ENCODE measurements at regions not wholly inside any gene's neighbourhood (a gene's known extent, or its start where the extent isn't known, plus 50 kb on each side); places are given as distances from the start of the nearest gene placed in this dataset.

DNA sequence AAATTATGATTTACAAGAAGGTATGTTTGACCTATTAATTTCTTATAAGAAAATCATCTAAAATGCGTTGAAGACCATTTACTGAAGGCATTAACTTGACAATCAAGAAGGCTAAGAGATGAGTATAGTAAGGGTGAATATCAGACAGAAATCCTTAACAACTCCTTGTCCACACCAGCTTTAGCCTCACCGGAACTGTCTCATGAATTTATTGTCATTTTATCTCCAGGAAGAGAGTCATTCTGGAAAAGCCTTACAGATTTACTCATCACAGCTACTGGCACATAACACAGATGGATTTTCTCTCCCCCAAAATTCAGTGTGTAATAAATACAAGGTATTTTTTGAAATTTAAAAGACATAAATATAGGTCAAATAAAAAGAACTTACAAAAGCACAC lies 129.4 kb upstream of the LSM8 start:
- no peaks in the 10 kb centered on the region for H3K27me3 ChIP-seq
- no peaks in the 10 kb centered on the region for H3K4me1 ChIP-seq

DNA sequence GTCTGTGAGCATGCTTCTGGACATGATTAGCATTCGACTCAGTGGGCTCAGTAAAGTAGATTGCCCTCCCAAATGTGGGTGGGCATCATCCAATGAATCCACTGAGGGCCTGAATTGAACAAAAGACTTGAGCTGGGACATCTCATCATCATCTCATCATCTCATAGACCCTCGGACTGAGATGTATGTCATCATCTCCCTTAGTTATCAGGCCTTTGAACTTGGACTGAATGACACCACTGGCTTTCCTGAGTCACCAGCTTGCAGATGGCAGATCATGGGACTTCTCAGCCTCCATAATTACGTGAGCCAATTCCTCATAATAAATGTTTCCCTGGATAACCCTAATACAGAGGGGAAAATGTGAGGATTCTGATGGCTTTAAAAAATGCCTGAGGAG lies 128.3 kb upstream of the LSM8 start:
- Histone ChIP-seq H3K9ac (no peak overlapping the region), H3K4me1 (no peaks in the 10 kb centered on the region), H3K4me3 (no peak overlapping the region), H4K20me1 (no peaks in the 10 kb centered on the region), H3K27ac (no peak overlapping the region), H3K36me3 (no peaks in the 10 kb centered on the region), H3K4me2 (no peak overlapping the region), H3K27me3 (no peaks in the 10 kb centered on the region), H3K9me3 (replicated peaks in 1 of 11) (no peaks in the 10 kb centered on the region)
- no peak for TF ChIP-seq Cebpa-rat (IDR thresholded peaks at IDR 0.05)

More for the DNA sequence above, 129.4 kb upstream of the LSM8 start:
- Histone ChIP-seq H3K36me3 (no peaks in the 10 kb centered on the region), H3K4me2 (no peak overlapping the region), H3K9ac (no peak overlapping the region), H3K27ac (no peak overlapping the region), H4K20me1 (no peaks in the 10 kb centered on the region), H3K4me3 (no peak overlapping the region), H3K9me3 (replicated peaks in 1 of 11) (no peaks in the 10 kb centered on the region)
- TF ChIP-seq Cebpa-rat (IDR thresholded peaks at IDR 0.05) = no peak

DNA sequence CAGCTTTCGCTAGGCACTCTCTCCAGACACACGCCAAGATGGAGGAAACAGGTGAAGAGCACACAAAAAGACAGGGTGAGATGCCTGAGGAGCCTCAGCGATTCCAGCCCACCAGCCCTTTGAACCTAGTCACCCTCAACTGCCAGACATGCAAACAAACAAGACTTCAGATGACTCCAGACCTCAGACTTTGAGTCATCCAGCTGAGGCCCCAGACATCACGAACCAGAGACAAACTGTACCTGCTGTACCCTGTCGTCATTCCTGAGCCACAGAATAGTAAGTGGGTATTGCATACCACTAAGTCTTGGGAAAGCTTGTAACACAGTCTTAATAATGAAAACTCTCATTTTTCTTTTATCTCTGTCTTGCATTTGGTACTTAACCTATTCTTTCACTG lies 126.6 kb upstream of the LSM8 start:
- H3K27ac ChIP-seq = no peak overlapping the region
- TF ChIP-seq Cebpa-rat (IDR thresholded peaks at IDR 0.05) = no peak
- no peaks in the 10 kb centered on the region for H3K27me3 ChIP-seq
- H3K36me3 ChIP-seq = no peaks in the 10 kb centered on the region
- H3K4me2 ChIP-seq = no peak overlapping the region
- H3K9me3 ChIP-seq (replicated peaks in 1 of 11) = no peaks in the 10 kb centered on the region
- no peak overlapping the region for H3K4me3 ChIP-seq
- no peak overlapping the region for H3K9ac ChIP-seq
- H3K4me1 ChIP-seq = no peaks in the 10 kb centered on the region
- no peaks in the 10 kb centered on the region for H4K20me1 ChIP-seq

DNA sequence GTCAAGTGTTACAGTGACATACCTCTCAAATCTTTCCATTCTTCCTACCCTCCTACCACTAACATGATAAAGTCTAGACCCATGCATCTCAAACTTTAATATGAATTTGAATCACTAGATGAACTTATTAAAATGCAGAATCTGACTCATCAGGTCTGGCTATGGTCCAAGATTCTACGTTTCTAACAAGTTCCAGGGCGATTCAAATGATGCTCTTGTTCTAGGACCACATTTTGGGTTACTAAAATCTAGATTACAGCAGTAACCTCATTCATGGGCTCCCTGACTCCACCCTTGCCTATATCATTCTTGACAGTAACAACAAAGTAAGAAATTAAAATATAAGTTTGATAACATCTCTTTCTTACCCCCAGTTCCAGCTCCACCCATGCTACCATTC lies 124.8 kb upstream of the LSM8 start:
- H3K27me3 ChIP-seq = no peaks in the 10 kb centered on the region
- no peak for TF ChIP-seq Cebpa-rat (IDR thresholded peaks at IDR 0.05)
- H3K9me3 ChIP-seq (replicated peaks in 1 of 11) = no peaks in the 10 kb centered on the region

DNA sequence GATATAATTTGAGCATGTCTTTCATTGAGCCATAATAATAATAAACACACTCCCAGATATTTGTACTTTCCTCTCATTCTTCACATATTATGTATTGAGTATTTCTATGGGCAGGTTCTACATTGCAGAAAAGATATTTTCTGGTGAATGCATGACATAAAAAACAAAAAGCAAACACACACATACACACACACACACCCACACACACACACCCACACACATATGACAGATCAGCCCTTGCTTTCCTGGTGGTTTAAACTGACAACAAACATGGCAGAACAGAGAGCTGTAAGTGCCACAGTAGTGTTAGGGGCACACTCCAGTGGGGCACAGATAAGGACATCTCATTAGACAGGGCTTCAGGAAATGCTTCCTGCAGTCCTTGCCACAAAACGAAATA lies 123.3 kb upstream of the LSM8 start:
- no peak for TF ChIP-seq Cebpa-rat (IDR thresholded peaks at IDR 0.05)
- Histone ChIP-seq H3K9ac (no peak overlapping the region), H3K27ac (no peak overlapping the region), H3K36me3 (no peaks in the 10 kb centered on the region), H3K9me3 (replicated peaks in 1 of 11) (no peaks in the 10 kb centered on the region), H4K20me1 (no peaks in the 10 kb centered on the region), H3K4me2 (no peak overlapping the region), H3K4me1 (no peaks in the 10 kb centered on the region), H3K27me3 (no peaks in the 10 kb centered on the region), H3K4me3 (no peak overlapping the region)

More for the DNA sequence above, 124.8 kb upstream of the LSM8 start:
- Histone ChIP-seq H3K27ac (no peak overlapping the region), H3K4me3 (no peak overlapping the region), H3K9ac (no peak overlapping the region), H4K20me1 (no peaks in the 10 kb centered on the region), H3K36me3 (no peaks in the 10 kb centered on the region), H3K4me1 (no peaks in the 10 kb centered on the region), H3K4me2 (no peak overlapping the region)

DNA sequence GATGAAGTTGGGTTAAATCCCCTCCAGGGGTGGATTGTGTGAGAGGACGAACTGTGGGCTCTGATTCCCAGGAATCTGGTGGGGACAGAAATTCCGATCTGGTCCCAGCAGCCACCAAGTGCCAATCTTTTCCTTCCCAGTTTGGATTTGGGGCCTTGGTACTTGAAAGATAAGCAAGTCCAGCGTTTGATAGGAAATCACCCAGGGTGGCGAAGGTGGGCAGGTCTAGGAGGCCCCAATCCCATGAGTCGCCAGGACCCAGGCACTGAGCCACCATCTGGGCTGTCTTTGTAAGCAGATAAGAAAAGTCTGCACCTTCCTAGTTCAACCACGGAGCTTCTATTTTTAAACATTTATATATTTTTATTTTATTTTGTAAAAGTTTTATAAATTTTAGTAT lies 122.6 kb upstream of the LSM8 start:
- H3K27me3 ChIP-seq = no peaks in the 10 kb centered on the region
- H3K4me2 ChIP-seq = no peak overlapping the region
- no peaks in the 10 kb centered on the region for H3K9me3 ChIP-seq (replicated peaks in 1 of 11)
- H4K20me1 ChIP-seq = no peaks in the 10 kb centered on the region
- no peaks in the 10 kb centered on the region for H3K36me3 ChIP-seq
- no peak overlapping the region for H3K27ac ChIP-seq
- no peak overlapping the region for H3K9ac ChIP-seq
- TF ChIP-seq Cebpa-rat (IDR thresholded peaks at IDR 0.05) = no peak
- no peaks in the 10 kb centered on the region for H3K4me1 ChIP-seq
- no peak overlapping the region for H3K4me3 ChIP-seq

DNA sequence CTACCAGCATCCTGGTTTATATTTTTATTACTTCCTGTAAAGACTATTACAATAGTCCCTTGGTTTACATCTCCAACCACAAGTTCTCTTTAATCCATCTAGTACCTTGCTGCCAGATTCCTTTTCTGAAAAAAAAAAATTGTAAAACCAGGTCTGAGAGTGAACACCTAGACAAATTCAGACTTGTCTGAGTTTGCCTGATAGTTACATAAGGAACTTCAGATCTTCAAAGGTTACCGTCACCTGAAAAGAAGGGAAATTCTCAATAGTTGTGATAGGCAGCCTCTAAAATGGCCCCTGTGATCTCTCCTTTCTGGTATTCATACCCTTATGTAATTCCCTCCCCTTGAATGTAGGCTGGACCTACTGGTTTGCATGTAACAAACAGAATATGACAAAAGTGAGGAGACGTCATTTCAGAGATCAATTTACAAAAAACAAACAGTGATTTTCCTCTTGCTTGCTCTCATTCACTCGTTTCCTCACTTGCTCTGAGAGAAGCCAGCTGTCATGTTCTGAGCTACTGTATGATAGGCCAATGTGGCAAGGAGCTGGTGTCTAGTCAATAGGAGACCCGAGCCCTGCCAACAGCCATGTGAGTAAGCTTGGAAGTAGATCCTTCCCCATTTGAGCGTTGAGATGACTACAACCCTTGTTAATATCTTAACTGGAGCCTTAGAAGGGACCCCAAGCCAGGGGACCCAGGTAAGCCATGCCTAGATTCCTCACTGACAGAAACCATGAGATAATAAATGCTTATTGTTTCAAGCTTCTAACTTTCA lies 110.9 kb upstream of the LSM8 start:
- Histone ChIP-seq H3K4me3 (no peak overlapping the region), H3K4me1 (no peaks in the 10 kb centered on the region), H3K36me3 (no peaks in the 10 kb centered on the region), H3K9ac (no peak overlapping the region), H3K27me3 (no peaks in the 10 kb centered on the region), H3K9me3 (replicated peaks in 1 of 11) (no peaks in the 10 kb centered on the region), H3K27ac (no peak overlapping the region), H4K20me1 (no peaks in the 10 kb centered on the region), H3K4me2 (no peak overlapping the region)
- no peak for TF ChIP-seq Cebpa-rat (IDR thresholded peaks at IDR 0.05)

DNA sequence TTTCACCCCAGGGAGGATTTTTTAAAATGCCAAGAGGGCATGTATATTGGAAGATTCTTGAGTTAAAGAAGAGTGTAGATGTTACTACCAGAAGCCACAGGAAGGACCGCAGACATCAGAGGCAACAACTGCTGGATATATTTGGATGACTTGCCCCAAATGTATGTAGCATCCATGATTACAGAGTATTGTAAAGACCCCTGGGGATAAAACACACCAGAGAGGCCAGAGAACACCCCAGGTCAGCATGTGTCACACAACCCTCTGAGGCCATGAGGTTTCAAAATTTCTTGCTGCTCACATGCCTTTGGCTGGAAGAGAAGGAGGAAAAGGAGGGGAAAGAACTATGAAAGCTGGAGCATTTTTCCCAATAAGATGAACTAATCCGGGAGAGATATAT lies 108.0 kb upstream of the LSM8 start:
- H4K20me1 ChIP-seq = no peaks in the 10 kb centered on the region
- peaks cover 0 to 4% (median 0%) of the 10 kb centered on the region in 11 experiments; a peak in 4 of 22 replicates for H3K9me3 ChIP-seq (replicated peaks in 1 of 11)
- H3K36me3 ChIP-seq = no peaks in the 10 kb centered on the region
- no peaks in the 10 kb centered on the region for H3K27me3 ChIP-seq
- H3K9ac ChIP-seq = no peak overlapping the region
- no peak overlapping the region for H3K4me3 ChIP-seq
- no peak overlapping the region for H3K4me2 ChIP-seq
- H3K4me1 ChIP-seq = peaks cover 0 to 5% (median 0%) of the 10 kb centered on the region in 10 experiments; a peak in 2 of 20 replicates
- no peak overlapping the region for H3K27ac ChIP-seq
- no peak for TF ChIP-seq Cebpa-rat (IDR thresholded peaks at IDR 0.05)

DNA sequence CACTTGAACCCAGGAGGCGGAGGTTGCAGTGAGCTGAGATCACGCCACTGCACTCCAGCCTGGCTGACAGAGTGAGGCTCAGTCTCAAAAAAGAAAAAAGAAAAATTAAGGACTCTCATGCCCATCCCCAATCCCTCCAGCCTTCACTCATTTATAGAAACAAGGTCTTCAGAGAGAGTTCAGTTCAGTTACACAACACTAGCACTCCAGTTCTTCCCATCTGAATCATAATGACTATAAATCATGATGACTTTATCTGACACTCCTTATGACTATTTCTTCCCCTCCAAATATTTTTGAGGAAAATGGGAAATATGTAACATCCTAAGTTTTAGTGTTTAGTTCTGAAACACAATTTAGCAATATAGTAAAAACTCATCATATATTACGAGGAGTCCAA lies 107.4 kb upstream of the LSM8 start:
- Histone ChIP-seq H3K9ac (no peak overlapping the region), H3K4me1 (peaks cover 0 to 8% (median 0%) of the 10 kb centered on the region in 10 experiments; a peak in 2 of 20 replicates), H3K27ac (no peak overlapping the region), H4K20me1 (no peaks in the 10 kb centered on the region), H3K9me3 (replicated peaks in 1 of 11) (peaks cover 0 to 10% (median 0%) of the 10 kb centered on the region in 11 experiments; a peak in 4 of 22 replicates), H3K27me3 (no peaks in the 10 kb centered on the region), H3K4me2 (no peak overlapping the region), H3K36me3 (no peaks in the 10 kb centered on the region), H3K4me3 (no peak overlapping the region)
- no peak for TF ChIP-seq Cebpa-rat (IDR thresholded peaks at IDR 0.05)

DNA sequence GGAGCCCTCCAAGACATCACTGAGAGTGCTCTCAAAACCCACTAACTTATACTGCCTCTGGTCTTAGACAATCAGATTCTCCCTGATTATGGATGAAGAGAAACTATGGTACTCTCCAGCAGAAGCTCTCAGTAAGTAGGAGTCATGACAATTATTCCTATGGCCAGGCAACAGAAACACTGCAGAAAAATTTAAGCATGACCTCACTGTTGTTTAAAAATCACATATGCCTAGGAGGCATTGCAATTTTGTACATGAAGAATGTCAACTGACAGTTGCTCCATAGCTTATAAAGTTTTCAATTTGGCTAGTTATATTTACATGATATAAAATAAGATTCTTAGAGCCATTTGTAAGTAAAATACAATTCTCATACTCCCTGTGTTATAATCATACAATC lies 105.9 kb upstream of the LSM8 start:
- Histone ChIP-seq H3K4me1 (peaks cover 0 to 8% (median 0%) of the 10 kb centered on the region in 10 experiments; a peak in 3 of 20 replicates), H3K9me3 (replicated peaks in 1 of 11) (peaks cover 0 to 11% (median 0%) of the 10 kb centered on the region in 11 experiments; a peak in 4 of 22 replicates), H3K4me3 (no peak overlapping the region), H3K27ac (no peak overlapping the region), H3K4me2 (no peak overlapping the region), H3K9ac (no peak overlapping the region), H3K27me3 (no peaks in the 10 kb centered on the region), H4K20me1 (no peaks in the 10 kb centered on the region), H3K36me3 (no peaks in the 10 kb centered on the region)
- no peak for TF ChIP-seq Cebpa-rat (IDR thresholded peaks at IDR 0.05)

All from BLaER1 treated with 17β-estradiol and CSF1 and Interleukin-3, amounts not matched to agents 10 nM and 100 nM (cell line).